Dedifferentiated amniotic fluid mesenchymal stem cell (primary cell): ENCODE measurements at regions not wholly inside any gene's neighbourhood (a gene's known extent, or its start where the extent isn't known, plus 50 kb on each side); places are given as distances from the start of the nearest gene placed in this dataset.
"Not testable (repeated sequence)": the region's sequence is repeated elsewhere in the genome, so short reads cannot be mapped to it uniquely, and the experiment has no call there.

Experiments
- DNase-seq: peaks from one replicate; pipeline ENCODE4 v3.0.0-alpha.2; 2016; ENCODE audit errors: extremely low spot score

GRCh38 chr4:112946127-112946526, 103.3 kb upstream of the ANK2 start:
- no peak for DNase-seq

- DNase-seq: no peak
These were observed 101.8 kb upstream of the ANK2 start for GRCh38 chr4:112947616-112948015.

- peak; percentile 18 for DNase-seq
These were observed 97.8 kb upstream of the ANK2 start for GRCh38 chr4:112951362-112952312.

GRCh38 chr4:112952313-112952700, 97.1 kb upstream of the ANK2 start:
- DNase-seq: no peak

GRCh38 chr4:112953262-112953661, 96.2 kb upstream of the ANK2 start:
- no peak for DNase-seq

- DNase-seq: no peak
These were observed 95.2 kb upstream of the ANK2 start for GRCh38 chr4:112954286-112954685.

GRCh38 chr4:112956484-112956896, 93.0 kb upstream of the ANK2 start:
- DNase-seq: no peak

GRCh38 chr4:112957764-112958163, 91.7 kb upstream of the ANK2 start:
- not testable (repeated sequence) for DNase-seq

- no peak for DNase-seq
These were observed 82.6 kb upstream of the ANK2 start for GRCh38 chr4:112966701-112967488.

- no peak for DNase-seq
These were observed 80.8 kb upstream of the ANK2 start for GRCh38 chr4:112968451-112969159.

GRCh38 chr4:112970903-112971302, 78.5 kb upstream of the ANK2 start:
- DNase-seq: no peak

GRCh38 chr4:112973750-112974251, 75.7 kb upstream of the ANK2 start:
- DNase-seq: no peak

- no peak for DNase-seq
These were observed 73.7 kb upstream of the ANK2 start for GRCh38 chr4:112975567-112976355.

GRCh38 chr4:112978691-112979472, 70.6 kb upstream of the ANK2 start:
- DNase-seq: no peak

GRCh38 chr4:112979881-112980421, 69.5 kb upstream of the ANK2 start:
- no peak for DNase-seq

GRCh38 chr4:112982680-112983079, 66.8 kb upstream of the ANK2 start:
- DNase-seq: peak; percentile 18

- no peak for DNase-seq
These were observed 54.6 kb upstream of the ANK2 start for GRCh38 chr4:112994732-112995464.
